SW480 (cell line): ENCODE measurements at regions not wholly inside any gene's neighbourhood (a gene's known extent, or its start where the extent isn't known, plus 50 kb on each side); places are given as distances from the start of the nearest gene placed in this dataset.
"Not testable (repeated sequence)": the region's sequence is repeated elsewhere in the genome, so short reads cannot be mapped to it uniquely, and the experiment has no call there.

Source experiments
- DNase-seq: peaks from one replicate; pipeline ENCODE4 v3.0.0-alpha.2; 2016; ENCODE audit warnings: low spot score

DNA sequence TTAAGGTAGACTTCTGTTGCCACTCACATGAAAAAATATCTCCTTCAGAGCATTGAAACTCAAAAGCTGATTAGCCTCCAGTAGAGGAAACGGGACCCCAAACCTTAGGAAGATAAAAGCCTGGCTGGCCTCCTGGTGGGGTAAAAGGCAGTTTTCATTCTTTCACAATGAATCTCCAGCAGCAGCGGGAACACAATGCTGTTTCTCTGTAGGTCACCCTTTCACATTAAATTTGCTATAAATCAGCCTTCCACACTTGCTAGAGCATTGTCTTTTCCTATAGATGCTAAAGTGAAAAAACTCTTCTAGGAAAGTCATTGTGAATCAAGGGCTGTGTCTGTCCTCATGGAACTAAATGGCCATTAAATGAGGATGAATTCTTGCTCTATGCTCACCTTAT is 207.3 kb upstream of the MAGEB2 start:
- no peak for DNase-seq

DNA sequence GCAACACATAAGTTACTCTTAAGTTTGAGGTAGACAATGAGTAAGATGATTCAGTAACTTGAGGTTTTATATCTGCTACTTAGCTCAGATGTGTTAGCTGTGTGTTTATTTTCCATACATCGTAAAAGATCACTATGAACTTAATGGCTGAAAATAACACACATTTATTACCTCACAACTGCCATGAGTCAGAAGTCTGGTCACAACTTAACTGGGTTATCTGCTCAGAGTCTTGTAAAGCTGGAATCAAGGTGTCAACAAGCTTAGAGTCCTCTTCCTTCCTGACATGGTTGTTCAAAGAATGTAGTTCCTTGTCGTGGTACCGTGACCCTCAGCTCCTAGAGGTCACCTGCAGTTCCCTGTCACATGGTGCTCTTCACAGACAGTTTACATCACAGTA is 204.9 kb upstream of the MAGEB2 start:
- no peak for DNase-seq

DNA sequence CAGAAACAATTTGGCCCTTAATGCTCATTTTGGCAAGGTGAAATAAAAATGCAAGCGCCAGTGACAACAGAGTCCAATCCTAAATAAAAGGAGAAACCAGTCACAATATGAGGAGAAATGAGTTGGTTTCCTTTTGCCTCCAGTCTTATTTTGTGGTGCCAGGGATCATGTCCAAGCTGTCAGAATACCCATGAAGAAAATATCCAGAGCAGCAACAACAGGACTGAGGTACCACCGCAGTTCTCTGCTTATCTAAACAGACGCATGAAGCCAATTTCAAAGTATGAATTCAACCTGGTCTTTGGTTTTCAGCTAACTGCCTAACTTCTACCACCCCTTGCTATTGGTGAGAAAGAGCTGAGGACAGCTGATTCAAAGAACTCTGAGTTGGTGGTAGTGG is 199.9 kb upstream of the MAGEB2 start:
- DNase-seq: no peak

DNA sequence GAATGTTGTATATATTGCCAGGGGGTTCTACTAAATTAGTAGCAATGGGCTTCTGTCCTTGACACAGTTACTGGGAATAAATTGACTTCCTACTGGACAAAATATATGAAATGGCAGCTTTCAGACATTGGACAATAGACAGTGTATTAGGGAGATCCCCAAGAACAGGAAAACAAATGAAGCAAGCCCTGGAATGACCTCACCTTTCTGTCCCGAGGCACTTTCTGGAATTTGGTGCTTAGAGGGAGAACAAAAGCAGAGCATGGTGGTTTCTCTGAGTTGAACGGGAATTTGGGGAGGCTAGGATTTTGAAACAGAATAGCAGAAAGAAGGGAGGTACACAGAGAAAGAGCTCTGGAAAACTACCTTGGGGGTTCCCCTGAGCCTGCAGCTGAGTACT is 187.7 kb upstream of the MAGEB2 start:
- no peak for DNase-seq

DNA sequence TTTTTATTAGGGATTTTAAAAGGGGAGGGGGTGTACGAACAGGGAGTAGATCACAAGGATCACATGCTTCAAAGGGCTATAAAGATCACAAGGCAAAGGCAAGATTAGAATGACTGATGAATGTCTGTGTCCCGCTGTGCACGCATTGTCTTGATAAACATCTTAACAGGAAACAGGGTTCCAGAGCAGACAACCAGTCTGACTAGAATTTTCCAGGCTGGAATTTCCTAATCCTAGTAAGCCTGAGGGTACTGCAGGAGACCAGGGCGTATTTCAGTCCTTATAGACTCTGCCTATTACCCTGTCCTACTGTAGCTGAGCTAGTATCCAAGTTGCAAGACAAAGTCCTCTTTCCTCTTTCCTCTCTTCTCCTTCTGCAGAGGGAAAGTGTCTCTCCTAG is 179.0 kb upstream of the MAGEB2 start:
- DNase-seq: not testable (repeated sequence)

DNA sequence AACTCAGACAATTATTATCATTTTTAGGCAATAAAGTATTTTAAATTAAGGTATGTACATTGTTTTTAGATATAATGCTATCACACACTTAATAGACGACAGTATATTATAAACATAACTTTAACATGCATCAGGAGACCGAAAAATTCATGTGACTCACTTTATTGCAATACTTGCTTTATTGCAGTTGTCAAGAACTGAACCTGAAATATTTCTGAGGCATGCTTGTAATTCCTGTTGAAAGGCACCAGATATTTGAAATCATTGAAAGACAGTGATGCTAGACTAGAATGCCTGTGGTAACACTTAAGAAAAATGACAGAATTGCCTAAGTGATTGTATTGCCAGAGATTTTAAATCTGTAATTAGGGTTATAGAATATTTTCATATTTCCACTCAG is 175.6 kb upstream of the MAGEB2 start:
- no peak for DNase-seq

DNA sequence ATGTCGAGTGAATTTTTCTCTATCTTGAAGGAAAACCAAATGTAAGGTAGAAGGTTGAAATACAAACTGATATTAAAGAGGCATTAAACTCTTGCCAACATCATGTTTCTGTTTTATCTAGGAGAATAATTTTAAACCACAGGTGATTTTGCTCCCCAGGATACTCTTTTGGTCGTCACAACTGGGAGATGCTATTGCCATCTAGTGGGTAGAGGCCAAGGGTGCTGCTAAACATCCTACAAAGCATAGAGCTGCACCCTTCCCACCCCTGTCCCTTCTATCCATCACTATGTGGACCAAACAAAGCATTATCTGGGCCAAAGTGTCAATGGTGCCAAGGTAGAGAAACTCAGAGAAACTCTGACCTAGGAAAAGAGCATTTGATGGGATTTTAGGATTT is 154.6 kb upstream of the MAGEB2 start:
- peak; percentile 4 for DNase-seq

DNA sequence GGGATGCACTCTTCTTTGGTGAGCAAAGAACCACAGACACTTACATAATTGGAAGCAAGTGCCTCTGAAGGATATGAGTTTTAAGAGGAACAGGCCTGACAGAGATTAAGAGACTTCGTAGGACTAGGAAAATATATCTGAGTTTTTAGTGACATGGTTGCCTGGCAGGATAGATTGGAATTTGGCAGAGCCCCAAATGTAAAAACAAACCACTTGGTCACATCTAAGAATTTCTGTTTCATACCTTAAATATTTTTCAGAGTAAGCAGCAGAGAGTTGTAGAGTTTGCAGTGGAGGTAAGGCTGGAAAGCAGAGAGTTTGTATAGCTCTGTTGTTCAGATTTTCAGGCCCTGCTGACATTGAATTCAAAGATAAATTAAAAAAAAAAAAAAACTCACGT is 150.1 kb upstream of the MAGEB2 start:
- DNase-seq: no peak

DNA sequence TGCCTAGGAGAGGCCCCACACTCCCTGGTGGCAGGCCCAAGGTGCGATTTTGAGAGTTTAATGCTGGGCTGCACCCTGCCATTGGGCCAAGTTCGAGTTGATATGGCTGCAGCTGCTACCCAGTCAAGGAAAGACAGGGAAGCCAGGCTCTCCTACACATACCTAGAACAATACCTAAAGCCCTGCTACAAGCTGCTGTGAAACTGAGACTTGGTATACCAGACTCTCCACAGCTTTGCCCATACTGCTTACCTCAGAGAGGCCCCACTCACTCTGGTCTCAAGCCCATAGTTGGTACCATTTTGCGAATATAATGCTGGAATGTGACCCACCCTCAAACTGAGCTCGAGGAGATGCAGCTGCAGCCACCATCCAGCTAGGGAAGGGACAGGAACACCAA is 147.7 kb upstream of the MAGEB2 start:
- DNase-seq: no peak

DNA sequence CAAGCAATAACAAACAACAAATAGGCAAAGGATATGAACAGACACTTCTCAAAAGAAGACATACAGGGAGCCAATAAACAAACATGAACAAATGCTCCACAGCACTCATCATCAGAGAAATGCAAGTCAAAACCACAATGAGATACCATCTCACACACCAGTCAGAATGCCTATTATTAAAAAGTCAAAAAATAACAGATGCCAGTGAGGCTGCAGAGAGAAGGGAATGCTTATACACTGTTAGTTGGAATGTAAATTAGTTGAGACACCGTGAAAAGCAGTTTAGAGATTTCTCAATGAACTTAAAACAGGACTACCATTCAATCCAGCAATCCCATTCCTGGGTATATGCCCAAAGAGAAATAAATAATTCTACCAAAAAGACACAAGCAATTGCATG is 129.8 kb upstream of the MAGEB2 start:
- DNase-seq: no peak

DNA sequence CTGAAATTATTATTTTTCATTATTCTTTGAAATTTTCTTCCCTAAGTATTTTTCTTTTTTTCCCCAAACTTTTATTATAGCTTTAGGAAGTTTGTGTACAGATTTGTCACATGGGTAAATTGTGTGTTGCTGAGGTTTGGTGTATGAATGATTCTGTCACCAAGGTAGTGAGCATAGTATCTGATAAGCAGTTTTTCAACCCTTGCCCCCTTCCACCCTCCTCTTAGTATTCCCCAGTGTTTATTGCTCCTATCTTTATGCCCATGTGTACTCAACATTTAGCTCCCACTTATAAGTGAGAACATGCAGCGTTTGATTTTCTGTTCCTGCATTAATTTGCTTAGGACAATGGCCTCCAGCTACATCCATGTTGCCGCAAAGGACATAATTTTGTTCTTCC is 103.9 kb upstream of the MAGEB2 start:
- DNase-seq: no peak

DNA sequence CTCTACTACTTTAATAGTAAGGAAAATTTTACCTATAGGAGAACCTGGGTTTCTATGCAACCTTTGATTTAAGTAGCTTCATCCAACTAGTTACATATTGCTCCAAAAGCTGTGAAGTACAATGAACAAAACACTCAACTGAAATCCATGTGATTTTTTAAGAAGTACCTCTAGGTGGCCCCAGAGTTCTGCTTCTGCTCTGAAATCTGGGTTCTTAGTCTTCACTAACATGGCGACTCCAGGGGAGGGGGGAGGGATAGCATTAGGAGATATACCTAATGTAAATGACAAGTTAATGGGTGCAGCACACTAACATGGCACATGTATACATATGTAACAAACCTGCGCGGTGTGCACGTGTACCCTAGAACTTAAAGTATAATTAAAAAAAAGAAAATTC is 73.4 kb upstream of the MAGEB2 start:
- peak; percentile 16 for DNase-seq

DNA sequence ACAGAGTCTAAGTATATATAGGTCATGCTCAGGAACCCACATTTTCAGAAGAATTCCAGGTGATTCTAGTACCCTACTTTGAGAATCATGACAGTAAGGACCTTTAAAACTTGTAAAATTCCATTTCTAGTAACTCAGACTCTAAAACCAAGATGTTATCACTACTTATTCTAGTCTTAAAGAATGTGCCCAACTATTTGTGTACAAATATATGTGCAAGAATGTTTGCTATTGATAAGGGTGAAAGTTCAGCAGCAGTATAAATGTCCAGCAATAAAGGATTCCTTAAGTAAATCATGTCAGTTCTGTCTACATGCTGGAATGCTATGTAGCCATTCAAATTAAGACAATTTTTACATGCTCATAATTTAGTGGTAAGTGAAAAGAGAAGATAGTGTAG is 71.1 kb upstream of the MAGEB2 start:
- no peak for DNase-seq

DNA sequence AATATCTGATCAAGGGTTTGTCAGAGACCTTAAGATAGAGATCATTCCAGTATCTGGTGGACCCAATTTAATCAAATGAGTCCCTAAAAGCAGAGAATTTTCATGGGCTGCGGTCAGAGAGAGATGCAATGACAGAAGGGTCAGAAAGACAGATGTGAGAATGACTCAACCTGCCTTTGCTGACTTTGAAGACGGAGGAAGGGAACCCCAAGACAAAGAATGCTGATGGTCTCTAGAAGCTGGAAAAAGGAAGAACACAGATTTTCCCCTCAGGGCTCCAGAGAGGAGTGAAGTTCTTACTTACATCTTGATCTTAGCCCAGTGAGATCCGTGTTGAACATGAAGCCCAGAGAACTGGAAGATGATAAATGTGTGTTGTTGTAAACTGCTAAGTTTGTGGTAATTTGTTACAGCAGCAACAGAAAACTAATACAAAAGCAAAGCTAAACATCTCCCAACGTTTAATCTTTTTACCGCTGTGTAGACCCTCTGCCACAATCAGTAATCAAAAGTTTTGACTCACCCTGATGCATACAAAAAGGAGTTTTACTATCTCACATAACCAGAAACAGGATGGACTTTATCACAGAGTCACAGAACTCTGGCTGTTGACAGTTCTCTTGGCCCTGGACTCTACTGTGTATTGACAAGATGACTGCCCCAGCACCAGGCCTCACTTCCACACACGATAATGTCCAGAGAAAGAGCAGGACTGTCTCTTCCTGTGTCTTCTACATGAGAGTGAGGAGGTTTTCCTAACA is 70.2 kb upstream of the MAGEB2 start:
- DNase-seq: no peak

DNA sequence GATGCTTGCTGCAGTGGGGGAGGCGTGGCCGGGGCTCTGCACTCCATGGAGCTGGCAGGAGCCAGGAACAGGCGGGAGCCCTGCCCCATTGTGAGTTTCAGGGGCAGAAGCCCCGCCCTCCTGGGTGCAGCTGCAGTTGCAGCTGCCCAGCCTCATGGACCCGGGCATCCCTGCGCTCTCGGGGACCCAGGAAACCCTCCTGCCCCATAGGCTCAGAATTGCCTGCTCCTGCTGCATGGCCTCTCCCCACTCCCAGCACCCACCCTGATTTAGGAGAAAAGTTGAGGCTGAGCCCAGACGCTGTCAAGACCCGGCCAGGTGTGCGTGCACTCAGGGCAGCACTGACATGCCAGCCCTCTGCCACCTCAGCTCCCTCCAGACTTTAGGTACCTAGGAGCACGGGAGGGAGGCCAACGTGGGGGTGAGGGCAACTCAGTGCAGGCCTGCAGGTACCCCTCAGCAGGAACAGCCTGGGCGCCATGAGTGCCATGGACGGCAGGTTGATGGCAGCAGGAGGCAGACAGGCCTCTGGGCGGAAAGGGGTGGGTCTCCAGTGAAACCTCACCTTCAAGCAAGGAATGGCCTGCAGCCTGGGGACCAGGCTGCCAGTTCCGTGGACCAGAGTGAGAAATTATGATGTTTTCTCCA is 67.2 kb upstream of the MAGEB2 start:
- DNase-seq: no peak

DNA sequence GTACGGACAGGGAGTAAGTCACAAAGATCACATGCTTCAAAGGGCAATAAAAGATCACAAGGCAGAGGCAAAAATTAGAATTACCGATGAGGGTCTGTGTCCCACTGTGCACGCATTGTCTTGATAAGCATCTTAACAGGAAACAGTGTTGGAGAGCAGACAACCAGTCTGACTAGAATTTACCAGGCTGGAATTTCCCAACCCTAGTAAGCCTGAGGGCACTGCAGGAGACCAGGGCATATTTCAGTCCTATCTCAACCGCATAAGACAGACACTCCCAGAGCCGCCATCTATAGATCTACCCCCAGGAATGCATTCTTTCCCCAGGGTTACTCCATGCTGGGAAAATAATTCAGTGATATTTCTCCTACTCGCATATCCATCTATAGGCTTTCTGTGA is 66.2 kb upstream of the MAGEB2 start:
- not testable (repeated sequence) for DNase-seq

DNA sequence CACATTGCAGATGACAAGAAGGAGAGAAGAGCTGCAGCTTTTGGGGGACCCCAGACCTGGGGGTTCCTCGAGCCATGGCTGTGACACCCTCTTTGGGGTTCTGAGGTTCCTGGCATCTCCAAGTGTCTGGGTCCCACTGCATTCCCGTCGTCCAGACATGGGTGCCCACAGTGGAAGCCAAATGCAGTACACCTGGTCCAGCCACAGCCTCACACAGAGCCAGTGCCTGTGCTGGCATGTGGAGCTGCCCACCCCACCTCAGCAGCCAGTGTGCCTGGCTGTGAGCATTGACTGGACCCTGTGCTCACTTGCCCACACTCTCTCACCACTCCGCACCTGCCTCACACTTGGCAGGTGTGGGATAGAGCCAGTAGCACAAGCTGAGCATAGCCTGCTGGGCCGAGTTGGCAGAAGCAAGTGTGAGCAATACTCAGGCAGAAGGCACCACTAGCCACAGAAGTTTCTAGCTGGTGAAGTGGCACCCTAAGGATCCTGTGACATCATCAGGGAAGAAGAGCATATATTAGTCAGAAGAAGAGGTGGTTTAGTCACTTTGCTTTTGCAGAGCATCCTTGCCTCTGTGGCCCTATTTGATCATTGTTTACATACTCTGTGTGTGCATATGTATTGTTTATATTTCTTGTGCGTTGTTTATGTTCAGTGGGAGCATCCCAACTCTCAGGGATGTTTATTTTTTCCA is 65.0 kb upstream of the MAGEB2 start:
- no peak for DNase-seq

DNA sequence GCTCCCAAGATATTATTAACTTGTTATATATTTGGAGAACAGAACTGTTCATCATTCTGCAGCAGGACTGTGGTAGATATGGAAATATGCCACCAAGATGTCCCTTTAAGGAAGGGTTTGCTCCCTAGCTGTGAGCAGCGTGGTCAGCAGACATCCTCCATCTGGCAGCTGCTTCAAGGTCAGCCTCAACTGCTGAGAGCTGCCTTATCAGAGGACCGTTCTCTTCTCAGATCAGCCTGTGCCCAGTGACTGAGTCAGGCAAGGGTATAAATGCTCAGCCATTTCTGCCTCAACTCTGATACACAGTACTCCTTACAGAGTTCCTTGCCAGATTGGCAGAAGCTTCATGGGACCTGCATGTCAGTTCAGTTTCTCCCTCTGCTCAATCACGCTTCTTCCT is 63.4 kb upstream of the MAGEB2 start:
- no peak for DNase-seq

DNA sequence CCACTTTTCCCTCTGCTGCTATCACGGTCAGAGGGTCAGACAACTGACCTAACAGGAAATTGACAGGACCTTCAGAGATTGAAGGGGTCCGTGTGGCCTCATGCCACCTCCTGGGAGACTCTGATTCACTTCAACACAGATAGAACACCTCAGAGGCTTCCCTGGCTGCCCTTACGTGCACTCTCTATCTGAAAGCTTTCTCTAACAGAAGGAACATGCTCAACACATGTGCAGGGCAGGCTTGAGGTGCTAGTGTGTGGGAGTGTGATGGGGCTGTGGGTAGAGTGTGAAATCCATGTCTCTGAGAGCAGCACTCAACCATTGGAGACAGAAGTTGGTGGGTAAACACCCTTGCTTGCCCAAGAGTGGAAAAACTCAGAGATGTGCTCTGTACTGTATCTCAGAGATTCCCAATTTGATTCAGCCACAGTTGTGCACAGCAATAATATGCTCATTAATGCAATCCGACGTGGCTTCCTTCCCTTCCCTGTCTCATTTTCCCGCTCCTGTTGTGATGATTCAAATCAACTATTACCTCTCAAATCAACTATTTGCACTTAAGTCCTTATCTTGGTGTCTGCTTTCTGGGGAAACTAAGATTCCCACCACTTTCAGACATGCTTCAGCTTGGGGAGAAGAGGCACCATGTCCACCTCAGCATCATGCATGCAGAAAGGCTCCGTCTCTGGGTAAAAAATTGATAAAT is 62.0 kb upstream of the MAGEB2 start:
- DNase-seq: no peak

DNA sequence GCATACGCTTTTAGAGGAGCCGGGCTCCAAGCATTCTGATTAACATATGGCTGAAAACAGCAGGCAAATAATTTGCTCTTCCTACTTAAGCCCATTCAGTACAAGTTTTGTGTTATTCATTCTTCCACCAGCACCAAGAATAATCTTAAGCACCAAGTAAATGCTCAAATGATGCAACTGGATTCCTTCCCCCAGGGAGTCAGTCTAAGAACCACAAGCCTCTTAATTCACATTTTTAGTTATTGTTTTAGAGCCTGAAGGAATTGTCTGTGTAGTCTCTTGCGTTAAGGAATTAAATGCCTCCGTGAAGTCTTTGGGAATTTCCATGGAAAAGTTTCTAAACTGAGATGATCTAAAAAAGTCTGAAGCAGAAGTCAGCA is 61.5 kb upstream of the MAGEB2 start:
- no peak for DNase-seq

DNA sequence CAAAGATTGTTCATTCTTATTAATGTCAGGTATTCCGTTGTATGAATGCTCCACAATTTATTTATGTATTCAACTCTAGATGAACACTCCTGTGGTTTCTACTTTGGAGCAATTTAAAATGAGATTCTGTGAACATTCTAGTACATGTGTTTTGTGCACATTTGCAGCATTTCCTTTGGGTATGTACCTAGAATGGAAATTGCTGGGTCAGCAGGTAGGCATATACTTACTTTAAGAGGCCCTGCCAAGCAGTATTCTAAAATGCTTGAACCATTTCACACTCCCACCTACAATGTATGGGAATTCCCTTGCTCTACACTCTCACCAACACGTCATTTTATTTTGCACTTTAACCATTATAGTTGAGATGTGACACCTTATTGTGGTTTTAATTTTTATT is 59.4 kb upstream of the MAGEB2 start:
- DNase-seq: no peak

DNA sequence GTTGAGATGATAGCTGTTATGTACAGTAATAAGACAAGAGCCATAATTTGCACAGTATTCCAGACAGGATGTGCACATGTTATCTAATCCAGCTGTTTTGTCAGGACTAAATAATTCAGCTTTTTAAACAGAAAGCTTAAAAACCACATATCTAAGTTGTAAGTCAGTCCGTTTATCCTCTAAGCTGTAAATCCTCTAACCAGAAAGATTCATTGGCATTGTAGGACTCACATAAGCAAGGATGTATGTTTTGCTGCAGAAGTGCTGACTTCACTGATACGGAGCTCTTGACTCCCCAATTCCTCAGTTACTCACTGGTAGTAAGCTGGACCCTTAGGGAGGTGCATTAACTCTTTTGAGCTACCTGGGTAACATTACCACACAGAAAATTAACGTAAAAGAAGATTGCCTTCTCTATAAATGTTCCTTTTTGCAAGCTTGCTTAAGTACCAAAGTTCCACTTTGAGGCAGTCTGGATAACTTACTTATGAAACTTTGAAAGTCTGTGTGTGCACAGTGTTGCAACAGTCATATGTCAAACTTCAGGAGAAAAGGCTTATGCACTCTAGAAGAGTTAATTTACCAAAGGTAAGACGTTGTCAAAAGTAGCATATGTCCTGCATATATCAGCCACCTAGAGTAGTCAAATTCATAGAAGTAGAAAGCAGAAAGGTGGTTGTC is 58.3 kb upstream of the MAGEB2 start:
- DNase-seq: no peak
